HepG2 (cell line): ENCODE measurements at regions not wholly inside any gene's neighbourhood (a gene's known extent, or its start where the extent isn't known, plus 50 kb on each side); places are given as distances from the start of the nearest gene placed in this dataset.

Source experiments
- ATAC-seq: fragments of 200-7000 bp; cut with Tn5 transposase; 3 replicates; pipeline ENCODE4 v1.9.1; 2020; ENCODE audit warnings: mild to moderate bottlenecking, moderate library complexity
- BruUV-seq: library from RNA; stranded (reverse); fragments of 400-500 nt; replicated peaks from 2 replicates; lab custom pipeline; 2021; lab: Mats Ljungman, UMichigan
- CTCF ChIA-PET: fragments of 300-600 bp; formaldehyde crosslinking; extraction: SDS; loops from one replicate; lab custom pipeline; 2021; ENCODE audit warnings: low total read pairs, inconsistent platforms, low intra/inter-chr PET ratio; lab: Yijun Ruan, JAX
- POLR2A ChIA-PET: fragments of 350-600 bp; sonication (Branson Sonifier 250); formaldehyde crosslinking; loops from one replicate; lab custom pipeline; 2020; ENCODE audit warnings: antibody characterized with exemption, inconsistent platforms; lab: Yijun Ruan, JAX
- DNase-seq: peaks from one replicate; pipeline ENCODE4 v3.0.0-alpha.2; 2015; ENCODE audit warnings: low spot score
- FAIRE-seq: peaks from 3 replicates; lab custom pipeline; 2011; peaks lifted over from hg19 to GRCh38; lab: Jason Lieb, UNC
- H2AFZ ChIP-seq: one replicate; pipeline ENCODE4 v1.6.1; 2011; ENCODE audit warnings: low read length, inconsistent platforms
- H3K27ac ChIP-seq: fragments of 300-600 bp; 3 replicates; pipeline ENCODE4 v1.8.0; 2011; ENCODE audit warnings: mixed run types, mild to moderate bottlenecking, mixed read lengths, low read length, inconsistent platforms; ENCODE audit not compliant: insufficient read depth; ENCODE audit errors: extremely low read length
- H3K27me3 ChIP-seq, 2 experiments: fragments of 200-600 bp in 1 of 2; 2 replicates in 1 of 2; 3 replicates in 1 of 2; pipeline versions ENCODE4 v1.6.0 to v1.8.0; 2011; ENCODE audit warnings: low read length in 2 of 2, mild to moderate bottlenecking in 2 of 2, moderate library complexity in 2 of 2, inconsistent platforms in 1 of 2; ENCODE audit not compliant: insufficient read depth in 2 of 2, control insufficient read depth in 1 of 2
- H3K36me3 ChIP-seq, 2 experiments: fragments of 200-600 bp in 1 of 2; replicated peaks in 1 of 2; 2 replicates in 1 of 2; 3 replicates in 1 of 2; pipeline versions ENCODE4 v1.5.1 to v1.8.0; 2011; ENCODE audit warnings: low read length in 2 of 2, inconsistent platforms in 1 of 2; ENCODE audit not compliant: insufficient read depth in 2 of 2, control insufficient read depth in 1 of 2
- H3K4me1 ChIP-seq: 2 replicates; pipeline ENCODE4 v1.5.1; 2012; ENCODE audit warnings: low read length, inconsistent platforms; ENCODE audit not compliant: insufficient read depth
- H3K4me2 ChIP-seq: 2 replicates; pipeline ENCODE4 v1.6.0; 2011; ENCODE audit warnings: low read depth, low read length, inconsistent platforms
- H3K4me3 ChIP-seq, 3 experiments: fragments of 200-600 bp in 1 of 3; sonication (generic), shearing (Covaris generic) in 1 of 3; replicated peaks in 1 of 3; 2 replicates each; pipeline ENCODE4 v1.5.1; 2011 to 2016; ENCODE audit warnings: low read length in 3 of 3, inconsistent platforms in 2 of 3, low read depth in 2 of 3, mild to moderate bottlenecking in 2 of 3, control low read depth in 1 of 3, mixed read lengths in 1 of 3; ENCODE audit not compliant: insufficient read depth in 1 of 3
- H3K79me2 ChIP-seq: one replicate; pipeline ENCODE4 v1.6.1; 2011; ENCODE audit warnings: low read length, inconsistent platforms; ENCODE audit not compliant: insufficient read depth
- H3K9ac ChIP-seq: 2 replicates; pipeline ENCODE4 v1.6.0; 2011; ENCODE audit warnings: mild to moderate bottlenecking, low read depth, low read length, inconsistent platforms; ENCODE audit not compliant: insufficient read depth
- H3K9me3 ChIP-seq: 2 replicates; pipeline ENCODE4 v1.5.1; 2012; ENCODE audit warnings: mild to moderate bottlenecking, low read length
- H4K20me1 ChIP-seq: 2 replicates; pipeline ENCODE4 v1.6.0; 2011; ENCODE audit warnings: inconsistent platforms, mild to moderate bottlenecking, low read length, moderate library complexity; ENCODE audit not compliant: insufficient read depth
- BORCS8-MEF2B ChIP-seq: sonication (generic); formaldehyde crosslinking; IDR thresholded peaks from 2 replicates; pipeline ENCODE4 v1.8.0; 2022; ENCODE audit warnings: mild to moderate bottlenecking, missing genetic modification reagents
- CHD4 ChIP-seq: fragments of 200-600 bp; sonication (generic); IDR thresholded peaks from 2 replicates; pipeline ENCODE4 v1.7.0; 2017; ENCODE audit warnings: mild to moderate bottlenecking, low read length, borderline replicate concordance
- IRF1 ChIP-seq: sonication (generic); formaldehyde crosslinking; IDR thresholded peaks from 2 replicates; pipeline ENCODE4 v1.4.0; 2020; ENCODE audit warnings: low read depth, mild to moderate bottlenecking, missing genetic modification reagents
- RBFOX2 ChIP-seq: fragments of 200-400 bp; formaldehyde crosslinking; IDR thresholded peaks from 2 replicates; pipeline ENCODE4 v1.6.1; 2017; ENCODE audit warnings: low read depth, mild to moderate bottlenecking, low read length
- TBX2 ChIP-seq: sonication (generic); formaldehyde crosslinking; IDR thresholded peaks from 2 replicates; pipeline ENCODE4 v1.5.0; 2020; ENCODE audit warnings: missing genetic modification reagents, mild to moderate bottlenecking, borderline replicate concordance
- TOPORS ChIP-seq: sonication (generic); formaldehyde crosslinking; IDR thresholded peaks from 2 replicates; pipeline ENCODE4 v1.8.0; 2023; ENCODE audit warnings: mild to moderate bottlenecking, missing genetic modification reagents
- ZNF101 ChIP-seq: sonication (generic); formaldehyde crosslinking; IDR thresholded peaks from 2 replicates; pipeline ENCODE4 v1.4.0; 2020; ENCODE audit warnings: mild to moderate bottlenecking, low read depth, missing genetic modification reagents, borderline replicate concordance
- ZNF292 ChIP-seq: sonication (generic); formaldehyde crosslinking; IDR thresholded peaks from 2 replicates; pipeline ENCODE4 v1.8.1; 2022; ENCODE audit warnings: mild to moderate bottlenecking, low read depth, missing genetic modification reagents, borderline replicate concordance
- ZNF772 ChIP-seq: sonication (generic); formaldehyde crosslinking; IDR thresholded peaks from 2 replicates; pipeline ENCODE4 v1.5.0; 2020; ENCODE audit warnings: mild to moderate bottlenecking, missing genetic modification reagents
- WGBS: methylation state at CpG from one replicate; pipeline ENCODE4 v1.1.6; 2017; ENCODE audit warnings: low lambda C conversion rate; 5-methylcytosine and 5-hydroxymethylcytosine counted together
- in situ Hi-C: cut with HindIII; loops from 2 replicates; pipeline ENCODE4 v1.10.0; 2017; ENCODE audit warnings: low pct_unique_long_range_greater_than_20kb; ENCODE audit not compliant: extremely low pct_ligation_motif_present
- intact Hi-C: fragments of 100-400 bp; cut with micrococcal nuclease; formaldehyde crosslinking; loops from one replicate; pipeline ENCODE4 v1.10.0; 2022; ENCODE audit not compliant: unreplicated experiment

GRCh38 chr15:81894061-81894460, 151.8 kb downstream of the MEX3B start:
- Histone ChIP-seq H3K9me3 (no peaks in the 10 kb centered on the region), H3K79me2 (no peaks in the 10 kb centered on the region)
- no peak for ATAC-seq
- TF ChIP-seq ZNF772 (no peak), TBX2 (CRISPR knock-in tag) (no peak), IRF1 (CRISPR knock-in tag) (no peak), ZNF292 (CRISPR knock-in tag) (no peak), BORCS8-MEF2B (no peak), TOPORS (CRISPR knock-in tag) (no peak), RBFOX2 (no peak), ZNF101 (CRISPR knock-in tag) (no peak), CHD4 (no peak)
- TF ChIP-seq, all 625 proteins: peak for 0
- H2AFZ ChIP-seq: no peak overlapping the region
- DNase-seq (no peak), FAIRE-seq (no peak)
- CTCF ChIA-PET: no interaction called here
- H3K4me3 ChIP-seq: no peak overlapping the region
- no peak overlapping the region for H3K27ac ChIP-seq
- intact Hi-C loops: no loop called here
- H3K27me3 ChIP-seq: no peaks in the 10 kb centered on the region
- in situ Hi-C loops: no loop called here
- H3K36me3 ChIP-seq: no peaks in the 10 kb centered on the region
- 44% methylated on average over 3 of the region's 3 CpGs for WGBS
- no peaks in the 10 kb centered on the region for H3K4me1 ChIP-seq
- no peak overlapping the region for H3K9ac ChIP-seq
- no peak overlapping the region for H3K4me2 ChIP-seq
- POLR2A ChIA-PET: no interaction called here
- no peaks in the 10 kb centered on the region for H4K20me1 ChIP-seq
- no TSS peak for BruUV-seq
